ENCODE measurements at regions not wholly inside any gene's neighbourhood (a gene's known extent, or its start where the extent isn't known, plus 50 kb on each side); places are given as distances from the start of the nearest gene placed in this dataset.

DNA sequence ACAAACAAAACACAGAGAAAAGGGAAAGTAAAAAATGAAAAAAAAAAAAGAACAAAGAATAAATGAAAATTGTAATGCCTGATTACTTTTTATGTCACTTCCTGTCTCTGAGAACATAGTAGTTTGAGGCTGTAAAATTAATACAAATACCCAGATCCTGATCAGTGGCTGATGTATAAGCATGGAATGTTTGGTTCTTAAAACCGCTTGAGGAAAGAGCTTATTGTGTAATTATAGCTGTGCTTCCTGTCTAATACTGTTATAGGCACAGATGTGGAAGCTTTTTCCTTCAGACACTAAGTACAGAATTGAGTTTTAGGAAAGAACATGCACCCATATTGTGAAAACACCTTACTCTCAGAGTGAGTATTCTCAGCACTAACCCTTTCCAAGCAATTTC is 86.9 kb downstream of the AVPR1A start:
- DNase-seq (ENCODE audit: low read depth), result no peak
- TF ChIP-seq, protein P1, sequence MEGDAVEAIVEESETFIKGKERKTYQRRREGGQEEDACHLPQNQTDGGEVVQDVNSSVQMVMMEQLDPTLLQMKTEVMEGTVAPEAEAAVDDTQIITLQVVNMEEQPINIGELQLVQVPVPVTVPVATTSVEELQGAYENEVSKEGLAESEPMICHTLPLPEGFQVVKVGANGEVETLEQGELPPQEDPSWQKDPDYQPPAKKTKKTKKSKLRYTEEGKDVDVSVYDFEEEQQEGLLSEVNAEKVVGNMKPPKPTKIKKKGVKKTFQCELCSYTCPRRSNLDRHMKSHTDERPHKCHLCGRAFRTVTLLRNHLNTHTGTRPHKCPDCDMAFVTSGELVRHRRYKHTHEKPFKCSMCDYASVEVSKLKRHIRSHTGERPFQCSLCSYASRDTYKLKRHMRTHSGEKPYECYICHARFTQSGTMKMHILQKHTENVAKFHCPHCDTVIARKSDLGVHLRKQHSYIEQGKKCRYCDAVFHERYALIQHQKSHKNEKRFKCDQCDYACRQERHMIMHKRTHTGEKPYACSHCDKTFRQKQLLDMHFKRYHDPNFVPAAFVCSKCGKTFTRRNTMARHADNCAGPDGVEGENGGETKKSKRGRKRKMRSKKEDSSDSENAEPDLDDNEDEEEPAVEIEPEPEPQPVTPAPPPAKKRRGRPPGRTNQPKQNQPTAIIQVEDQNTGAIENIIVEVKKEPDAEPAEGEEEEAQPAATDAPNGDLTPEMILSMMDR (conservative IDR thresholded peaks at IDR 0.05; ENCODE audit: low read depth, low read length), result no peak

DNA sequence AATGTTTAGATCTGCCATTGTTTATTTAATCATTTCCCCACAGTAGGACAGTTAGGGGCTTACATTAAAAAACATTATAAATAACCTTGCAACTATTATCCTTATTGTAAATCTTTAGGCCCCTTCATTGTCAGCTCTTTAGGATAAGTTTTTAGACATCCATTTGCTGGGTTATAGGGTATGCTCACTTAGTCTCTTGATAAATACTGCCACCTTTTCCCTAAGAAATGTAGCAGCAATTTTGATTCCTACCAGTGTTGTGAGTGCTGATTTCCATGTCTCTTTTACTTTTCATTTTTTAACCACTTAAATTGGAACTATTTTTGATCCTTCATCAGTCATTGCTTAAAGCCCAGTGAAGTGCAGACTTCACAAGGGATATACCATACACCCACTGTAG is 94.4 kb downstream of the AVPR1A start:
- no peak overlapping the region for H3K4me3 ChIP-seq (ENCODE audit: low read length)
- TF ChIP-seq, protein P1 (conservative IDR thresholded peaks at IDR 0.05; ENCODE audit: low read depth, low read length), result no peak
- no peak for DNase-seq (ENCODE audit: low read depth)

More for the DNA sequence above, 86.9 kb downstream of the AVPR1A start:
- H3K4me3 ChIP-seq (ENCODE audit: low read length), result no peak overlapping the region

DNA sequence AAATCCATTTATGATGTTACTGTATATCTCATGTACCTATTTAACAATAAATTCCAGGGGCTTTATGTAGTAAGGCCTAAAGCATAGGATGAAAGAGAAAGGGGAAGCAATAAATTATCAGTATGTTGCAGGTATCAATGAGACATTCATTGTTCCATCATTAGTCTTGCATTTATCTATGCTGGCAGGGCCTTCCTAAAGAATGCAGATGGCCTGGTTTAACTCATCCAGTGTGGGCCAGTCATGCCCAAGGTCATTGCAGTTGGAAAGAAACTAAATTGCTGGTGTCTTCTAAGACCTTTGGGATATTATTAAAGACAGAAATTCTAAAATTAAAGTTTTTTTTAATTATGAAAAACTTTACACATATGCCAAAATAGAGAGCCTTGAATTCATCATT is 98.3 kb downstream of the AVPR1A start:
- no peak for DNase-seq (ENCODE audit: low read depth)
- no peak overlapping the region for H3K4me3 ChIP-seq (ENCODE audit: low read length)
- TF ChIP-seq, protein P1 (conservative IDR thresholded peaks at IDR 0.05; ENCODE audit: low read depth, low read length), result no peak

- H3K4me3 ChIP-seq (ENCODE audit: low read length), result no peak overlapping the region
- TF ChIP-seq, protein P1 (conservative IDR thresholded peaks at IDR 0.05; ENCODE audit: low read depth, low read length), result no peak
- DNase-seq (ENCODE audit: low read depth), result no peak
Measured at GRCh38 chr12:63047146-63047545, 103.9 kb downstream of the AVPR1A start.

DNA sequence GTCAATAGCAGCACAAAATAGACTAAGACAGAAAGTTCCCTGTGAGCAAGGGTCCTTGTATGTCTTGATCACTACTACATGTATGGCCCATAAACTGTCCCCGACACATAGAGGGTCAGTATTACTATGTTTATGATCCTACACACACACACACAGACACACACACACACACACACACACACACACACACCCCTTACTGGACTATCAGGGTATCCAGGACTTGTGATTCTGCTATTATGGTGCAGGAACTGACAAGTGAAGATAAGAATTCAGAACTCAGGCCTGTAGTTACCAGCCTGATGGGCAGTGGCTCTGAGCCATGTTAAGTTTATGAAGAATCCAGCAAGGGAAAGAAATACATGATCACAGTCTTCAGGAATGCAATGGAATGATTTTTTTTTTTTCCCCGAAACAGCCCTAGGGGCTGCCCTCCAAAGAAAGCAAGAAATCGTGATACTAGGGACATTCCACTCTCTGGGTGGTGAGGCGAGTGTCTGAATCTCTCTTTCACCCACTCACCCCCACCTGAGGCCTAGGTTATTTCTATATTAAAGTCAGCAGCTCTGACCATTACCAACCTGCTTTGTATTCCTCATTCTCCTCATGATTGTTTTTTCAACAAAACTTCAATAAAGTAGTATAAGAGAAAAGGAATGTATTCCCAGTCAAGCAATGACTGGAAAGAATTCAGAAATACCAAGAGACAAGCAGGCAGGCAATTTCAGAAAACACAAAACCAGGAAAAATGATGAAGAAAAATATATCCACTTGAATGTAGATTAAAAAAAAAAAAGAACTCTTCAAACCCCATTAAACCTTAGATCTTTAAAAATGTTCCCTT is 105.8 kb downstream of the AVPR1A start:
- TF ChIP-seq, protein P1 (conservative IDR thresholded peaks at IDR 0.05; ENCODE audit: low read depth, low read length), result no peak
- DNase-seq (ENCODE audit: low read depth), result peak; percentile 43
- no peak overlapping the region for H3K4me3 ChIP-seq (ENCODE audit: low read length)

DNA sequence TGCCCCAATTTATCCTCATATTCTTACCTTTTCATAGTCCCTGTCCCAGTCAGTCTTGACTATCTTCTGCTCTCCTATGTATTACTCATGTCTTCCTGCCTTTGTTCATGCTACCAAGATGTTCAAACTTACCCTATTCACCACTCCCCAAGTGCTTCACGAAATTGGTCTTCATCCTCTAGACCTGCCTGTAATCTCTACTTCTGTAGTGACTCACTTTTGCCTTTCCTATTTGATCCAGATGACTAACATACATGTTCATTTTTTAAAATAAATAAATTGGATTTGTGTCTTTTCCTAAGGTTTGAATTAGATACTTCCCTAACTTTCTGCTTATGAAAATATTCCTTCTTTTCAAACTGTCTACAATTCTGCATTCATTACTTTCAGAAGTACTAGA is 107.7 kb upstream of the PPM1H start:
- TF ChIP-seq, protein P1 (conservative IDR thresholded peaks at IDR 0.05; ENCODE audit: low read depth, low read length), result no peak
- DNase-seq (ENCODE audit: low read depth), result no peak
- no peak overlapping the region for H3K4me3 ChIP-seq (ENCODE audit: low read length)

GRCh38 chr12:63041601-63042000 is 106.7 kb upstream of the PPM1H start:
- TF ChIP-seq, protein P1 (conservative IDR thresholded peaks at IDR 0.05; ENCODE audit: low read depth, low read length), result no peak
- no peak for DNase-seq (ENCODE audit: low read depth)
- no peak overlapping the region for H3K4me3 ChIP-seq (ENCODE audit: low read length)

Measured in retinal pigment epithelial cell (primary cell).